GM13976 (cell line): ENCODE measurements at regions not wholly inside any gene's neighbourhood (a gene's known extent, or its start where the extent isn't known, plus 50 kb on each side); places are given as distances from the start of the nearest gene placed in this dataset.
A peak's percentile ranks its signal among the peaks of the same experiment; 100 is the strongest.
"Not testable (repeated sequence)": the region's sequence is repeated elsewhere in the genome, so short reads cannot be mapped to it uniquely, and the experiment has no call there.

Experiments used
- DNase-seq: peaks from one replicate; pipeline ENCODE4 v3.0.0; 2012; ENCODE audit warnings: low spot score
- CTCF ChIP-seq: IDR thresholded peaks from 2 replicates; pipeline ENCODE4 v1.5.1; 2012; ENCODE audit warnings: borderline replicate concordance, mild to moderate bottlenecking; ENCODE audit not compliant: insufficient read depth; ENCODE audit errors: extremely low read depth, missing control alignments, control extremely low read depth
- in situ Hi-C: fragments of 300-500 bp; cut with MboI; formaldehyde crosslinking; loops from one replicate; pipeline ENCODE4 v1.12.0; 2022; ENCODE audit warnings: low sequenced_read_pairs, mixed read lengths, inconsistent platforms; ENCODE audit not compliant: unreplicated experiment

- no peak for TF ChIP-seq CTCF
- DNase-seq: no peak
- in situ Hi-C loops: no loop called here
These were observed 123.1 kb upstream of the FBXL17 start for GRCh38 chr5:108504974-108505373.

- no peak for TF ChIP-seq CTCF
- in situ Hi-C loops: no loop called here
- DNase-seq: no peak
These were observed 122.1 kb upstream of the FBXL17 start for GRCh38 chr5:108503986-108504385.

GRCh38 chr5:108495615-108496014 lies 113.7 kb upstream of the FBXL17 start:
- in situ Hi-C loops: not testable (repeated sequence)

GRCh38 chr5:108487951-108488350 lies 106.1 kb upstream of the FBXL17 start:
- no peak for DNase-seq
- in situ Hi-C loops: no loop called here
- no peak for TF ChIP-seq CTCF

More at GRCh38 chr5:108495615-108496014, 113.7 kb upstream of the FBXL17 start:
- not testable (repeated sequence) for DNase-seq

GRCh38 chr5:108484035-108484434 lies 102.1 kb upstream of the FBXL17 start:
- in situ Hi-C loops: no loop called here
- no peak for TF ChIP-seq CTCF
- no peak for DNase-seq

GRCh38 chr5:108481355-108481931 lies 99.5 kb upstream of the FBXL17 start:
- in situ Hi-C loops: no loop called here
- DNase-seq: peak; percentile 23

GRCh38 chr5:108472237-108472636 lies 90.3 kb upstream of the FBXL17 start:
- in situ Hi-C loops: no loop called here

More at GRCh38 chr5:108481355-108481931, 99.5 kb upstream of the FBXL17 start:
- TF ChIP-seq CTCF: peak; percentile 25

More at GRCh38 chr5:108472237-108472636, 90.3 kb upstream of the FBXL17 start:
- no peak for DNase-seq
- TF ChIP-seq CTCF: no peak
